SK-N-SH (cell line): ENCODE measurements at regions not wholly inside any gene's neighbourhood (a gene's known extent, or its start where the extent isn't known, plus 50 kb on each side); places are given as distances from the start of the nearest gene placed in this dataset.

ENCODE experiments used
- CTCF ChIA-PET: fragments of 300-600, 350-600 bp; formaldehyde crosslinking; extraction: SDS; loops from one replicate; lab custom pipeline; 2021; lab: Yijun Ruan, JAX
- POLR2A ChIA-PET: fragments of 350-600 bp; sonication (Branson Sonifier 250); formaldehyde crosslinking; extraction: SDS; loops from one replicate; lab custom pipeline; 2020; ENCODE audit warnings: antibody characterized with exemption, inconsistent platforms; lab: Yijun Ruan, JAX
- DNase-seq: peaks from one replicate; pipeline ENCODE4 v3.0.0; 2012
- H2AFZ ChIP-seq: fragments of 200-600 bp; sonication (generic); 2 replicates; pipeline ENCODE4 v1.8.1; 2016; ENCODE audit warnings: antibody characterized with exemption, mild to moderate bottlenecking, low read depth
- H3F3A ChIP-seq: fragments of 200-600 bp; sonication (generic); replicated peaks from 2 replicates; pipeline ENCODE3; 2016; ENCODE audit warnings: antibody characterized with exemption, mild to moderate bottlenecking; ENCODE audit not compliant: insufficient read depth
- H3K27ac ChIP-seq, 2 experiments: fragments of 200-500 bp in 1 of 2; fragments of 200-600 bp in 1 of 2; sonication (Bioruptor generic) in 1 of 2; sonication (generic), shearing (Covaris generic) in 1 of 2; 2 replicates each; pipeline versions ENCODE4 v1.5.1 to v1.6.1; 2014 to 2016; ENCODE audit warnings: low read depth in 2 of 2, inconsistent platforms in 1 of 2, low read length in 1 of 2, mild to moderate bottlenecking in 1 of 2, mixed read lengths in 1 of 2
- H3K27me3 ChIP-seq: fragments of 200-600 bp; sonication (generic), shearing (Covaris generic); 2 replicates; pipeline ENCODE4 v1.6.1; 2016; ENCODE audit warnings: mixed run types; ENCODE audit not compliant: insufficient read depth
- H3K36me3 ChIP-seq, 2 experiments: fragments of 200-500 bp in 1 of 2; fragments of 200-600 bp in 1 of 2; sonication (Bioruptor generic) in 1 of 2; sonication (generic) in 1 of 2; replicated peaks in 1 of 2; 2 replicates each; pipeline versions ENCODE3 to v1.5.1; 2014 to 2016; ENCODE audit warnings: low read length in 1 of 2, mild to moderate bottlenecking in 1 of 2; ENCODE audit not compliant: insufficient read depth in 2 of 2, control insufficient read depth in 1 of 2
- H3K4me1 ChIP-seq, 2 experiments: fragments of 200-500 bp in 1 of 2; fragments of 200-600 bp in 1 of 2; sonication (Bioruptor generic) in 1 of 2; sonication (generic), shearing (Covaris generic) in 1 of 2; 2 replicates each; pipeline versions ENCODE4 v1.5.1 to v1.6.1; 2014 to 2016; ENCODE audit warnings: low read depth in 1 of 2, low read length in 1 of 2, mixed run types in 1 of 2; ENCODE audit not compliant: insufficient read depth in 2 of 2, control insufficient read depth in 1 of 2
- H3K4me2 ChIP-seq: fragments of 200-600 bp; sonication (generic), shearing (Covaris generic); 2 replicates; pipeline ENCODE4 v1.6.1; 2017; ENCODE audit warnings: mixed run types
- H3K4me3 ChIP-seq, 2 experiments: fragments of 200-500 bp in 1 of 2; fragments of 200-600 bp in 1 of 2; sonication (Bioruptor generic) in 1 of 2; sonication (generic), shearing (Covaris generic) in 1 of 2; 2 replicates each; pipeline versions ENCODE4 v1.5.1 to v1.8.1; 2014 to 2016; ENCODE audit warnings: low read depth in 2 of 2, inconsistent platforms in 1 of 2, low read length in 1 of 2, mild to moderate bottlenecking in 1 of 2, mixed read lengths in 1 of 2, moderate library complexity in 1 of 2
- H3K79me2 ChIP-seq: fragments of 200-600 bp; sonication (generic); 2 replicates; pipeline ENCODE4 v1.8.1; 2017; ENCODE audit warnings: mild to moderate bottlenecking; ENCODE audit not compliant: insufficient read depth
- H3K9ac ChIP-seq: fragments of 200-600 bp; sonication (generic); 2 replicates; pipeline ENCODE4 v1.6.1; 2017; ENCODE audit warnings: mixed run types
- H3K9me2 ChIP-seq: fragments of 200-600 bp; sonication (generic); 2 replicates; pipeline ENCODE4 v1.6.1; 2017; ENCODE audit warnings: mixed run types
- H3K9me3 ChIP-seq: fragments of 200-600 bp; sonication (generic); 2 replicates; pipeline ENCODE4 v1.6.1; 2017; ENCODE audit warnings: mixed run types, mild to moderate bottlenecking, moderate library complexity
- H4K20me1 ChIP-seq: fragments of 200-600 bp; sonication (generic); 2 replicates; pipeline ENCODE4 v1.6.1; 2017; ENCODE audit warnings: mild to moderate bottlenecking, mixed run types; ENCODE audit not compliant: insufficient read depth
- CHD2 ChIP-seq: fragments of 150-350 bp; IDR thresholded peaks from 2 replicates; pipeline ENCODE4 v1.6.1; 2018; ENCODE audit warnings: low read length; ENCODE audit not compliant: partially characterized antibody
- ELF1 ChIP-seq: IDR thresholded peaks from 2 replicates; pipeline ENCODE4 v1.4.0; 2012
- FOSL2 ChIP-seq: IDR thresholded peaks from 2 replicates; pipeline ENCODE4 v1.4.0; 2012; ENCODE audit warnings: low read depth, mild to moderate bottlenecking, moderate library complexity, borderline replicate concordance
- FOXM1 ChIP-seq: IDR thresholded peaks from 2 replicates; pipeline ENCODE4 v1.4.0; 2012; ENCODE audit warnings: low read depth, mild to moderate bottlenecking
- JUND ChIP-seq: IDR thresholded peaks from 2 replicates; pipeline ENCODE4 v1.4.0; 2012
- MEF2A ChIP-seq: IDR thresholded peaks from 2 replicates; pipeline ENCODE4 v1.4.0; 2012; ENCODE audit warnings: low read depth, borderline replicate concordance
- NRF1 ChIP-seq: IDR thresholded peaks from 2 replicates; pipeline ENCODE4 v1.6.1; 2012; ENCODE audit warnings: low read depth, mild to moderate bottlenecking, low read length
- POLR2AphosphoS5 ChIP-seq: IDR thresholded peaks from 2 replicates; pipeline ENCODE4 v1.6.1; 2012; ENCODE audit warnings: low read depth, low read length
- RXRA ChIP-seq: IDR thresholded peaks from 2 replicates; pipeline ENCODE4 v1.4.0; 2012; ENCODE audit warnings: low read depth, mild to moderate bottlenecking, borderline replicate concordance
- SIN3A ChIP-seq: IDR thresholded peaks from 2 replicates; pipeline ENCODE4 v1.6.1; 2012; ENCODE audit warnings: low read depth, mild to moderate bottlenecking, low read length, moderate library complexity, borderline replicate concordance
- SMC3 ChIP-seq: IDR thresholded peaks from 2 replicates; pipeline ENCODE4 v1.6.1; 2012; ENCODE audit warnings: low read depth, low read length, improper control_type of control experiment
- TCF12 ChIP-seq: IDR thresholded peaks from 2 replicates; pipeline ENCODE4 v1.4.0; 2012
- TEAD4 ChIP-seq: IDR thresholded peaks from 2 replicates; pipeline ENCODE4 v1.4.0; 2012; ENCODE audit warnings: mild to moderate bottlenecking, borderline replicate concordance; ENCODE audit not compliant: insufficient read depth
- YY1 ChIP-seq: IDR thresholded peaks from 2 replicates; pipeline ENCODE4 v1.4.0; 2012; ENCODE audit warnings: low read depth, mild to moderate bottlenecking
- WGBS: methylation state at CpG from one replicate; pipeline ENCODE4 v1.1.6; 2017; ENCODE audit warnings: low lambda C conversion rate; 5-methylcytosine and 5-hydroxymethylcytosine counted together
- TF ChIP-seq, protein P1 (sequence below): IDR thresholded peaks from 2 replicates; pipeline ENCODE4 v1.4.0; 2012; ENCODE audit warnings: low read depth, borderline replicate concordance
- TF ChIP-seq, protein P2 (sequence below): IDR thresholded peaks from 2 replicates; pipeline ENCODE4 v1.4.0; 2012; ENCODE audit warnings: low read depth
- TF ChIP-seq, protein P3 (sequence below): IDR thresholded peaks from 2 replicates; pipeline ENCODE4 v1.6.1; 2012; ENCODE audit warnings: mild to moderate bottlenecking, low read depth, low read length, moderate library complexity

DNA sequence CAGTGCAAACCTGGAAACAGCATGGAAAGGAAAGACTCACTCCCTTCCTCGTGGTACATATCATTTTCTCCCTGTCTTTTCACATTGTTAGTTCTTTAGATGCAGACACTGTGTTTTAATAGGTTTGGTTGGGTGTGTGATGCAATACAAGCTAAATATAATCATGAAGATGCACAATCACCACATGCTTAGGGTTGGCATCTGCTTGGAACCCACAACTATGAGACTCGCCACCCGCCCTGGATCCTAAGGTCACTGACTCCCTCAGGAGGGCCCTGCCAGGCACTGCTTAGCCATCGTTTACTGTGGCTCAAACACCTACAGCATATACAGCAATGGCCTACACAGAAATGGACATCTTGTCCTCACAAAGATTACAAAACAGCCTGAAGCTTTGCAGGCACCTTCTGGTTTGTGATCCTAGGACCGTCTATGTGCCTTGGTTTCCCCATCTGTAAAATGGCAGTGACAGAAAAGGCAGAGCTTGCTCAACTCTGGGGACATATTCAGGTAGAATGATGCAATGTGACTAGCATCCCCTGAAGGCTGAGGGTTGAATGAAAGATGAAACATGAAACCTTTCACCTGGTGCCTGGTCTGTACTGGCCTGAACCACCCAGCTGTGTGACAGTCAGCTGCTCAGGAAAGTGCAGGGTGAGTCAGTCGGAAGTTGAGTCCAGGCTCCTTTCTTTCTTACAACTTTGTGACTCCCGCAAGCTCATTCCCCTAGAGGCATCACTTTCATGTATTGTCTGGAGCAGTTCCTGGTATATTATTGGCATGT, 123.6 kb upstream of the PFN2 start:
- Histone ChIP-seq H3K4me1 (peaks cover 5 to 6% of the 10 kb centered on the region in 2 experiments; a peak in 2 of 4 replicates), H3K4me2 (no peak overlapping the region)
- no peak for DNase-seq

DNA sequence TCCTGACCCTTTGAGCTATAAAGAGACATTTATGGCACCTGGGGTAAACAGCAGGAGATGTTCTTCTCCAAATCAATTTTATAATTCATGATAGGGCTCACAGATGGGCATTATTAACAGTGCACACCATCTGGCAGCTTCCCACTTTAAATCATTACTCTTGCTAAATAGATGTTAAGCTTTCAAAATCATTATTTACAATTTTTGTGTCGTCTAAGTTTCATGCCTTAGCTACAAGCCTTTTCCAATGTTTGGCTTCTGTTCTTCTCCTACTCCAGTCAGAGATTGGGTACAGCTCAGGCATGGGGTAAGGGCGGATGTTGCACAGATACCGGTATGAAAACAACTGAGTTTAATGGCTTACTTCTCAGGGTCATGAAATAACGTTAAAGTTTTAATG, 120.9 kb upstream of the PFN2 start:
- ChIA-PET CTCF (no interaction called here), POLR2A (no interaction called here)
- H3K36me3 ChIP-seq, result no peaks in the 10 kb centered on the region
- H4K20me1 ChIP-seq, result no peaks in the 10 kb centered on the region
- H2AFZ ChIP-seq, result no peak overlapping the region
- peak overlapping the region in 1 of 2 experiments; percentile 39; a peak in 1 of 4 replicates for H3K27ac ChIP-seq
- H3K27me3 ChIP-seq, result no peaks in the 10 kb centered on the region
- no peak overlapping the region for H3K4me2 ChIP-seq
- TF ChIP-seq NRF1, result no peak
- no peak for TF ChIP-seq YY1
- no peak for TF ChIP-seq SMC3
- TF ChIP-seq RXRA, result no peak
- TF ChIP-seq JUND, result no peak
- TF ChIP-seq POLR2AphosphoS5, result no peak
- TF ChIP-seq SIN3A, result no peak
- TF ChIP-seq, protein P1, sequence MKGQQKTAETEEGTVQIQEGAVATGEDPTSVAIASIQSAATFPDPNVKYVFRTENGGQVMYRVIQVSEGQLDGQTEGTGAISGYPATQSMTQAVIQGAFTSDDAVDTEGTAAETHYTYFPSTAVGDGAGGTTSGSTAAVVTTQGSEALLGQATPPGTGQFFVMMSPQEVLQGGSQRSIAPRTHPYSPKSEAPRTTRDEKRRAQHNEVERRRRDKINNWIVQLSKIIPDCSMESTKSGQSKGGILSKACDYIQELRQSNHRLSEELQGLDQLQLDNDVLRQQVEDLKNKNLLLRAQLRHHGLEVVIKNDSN, result no peak
- H3K4me3 ChIP-seq, result no peak overlapping the region
- H3K4me1 ChIP-seq, result peaks cover 0 to 5% of the 10 kb centered on the region in 2 experiments; a peak in 1 of 4 replicates
- H3F3A ChIP-seq, result no peaks in the 10 kb centered on the region
- no peak for DNase-seq
- no peaks in the 10 kb centered on the region for H3K9me2 ChIP-seq
- H3K79me2 ChIP-seq, result no peaks in the 10 kb centered on the region
- WGBS, result 61% methylated on average over 4 of the region's 4 CpGs
- no peaks in the 10 kb centered on the region for H3K9me3 ChIP-seq
- no peak overlapping the region for H3K9ac ChIP-seq

More for the DNA sequence above, 123.6 kb upstream of the PFN2 start:
- Histone ChIP-seq H3K9me2 (no peaks in the 10 kb centered on the region), H3K9me3 (no peaks in the 10 kb centered on the region), H4K20me1 (no peaks in the 10 kb centered on the region), H3K36me3 (no peaks in the 10 kb centered on the region), H2AFZ (0 out of 2 replicates have a peak overlapping the region, but pooled peaks have one; percentile 40), H3F3A (peaks cover 3% of the 10 kb centered on the region)
- CTCF ChIA-PET, result interaction anchor here (1.0 to 1.6 kb wide), 2 partner anchors 22 to 54 kb away, joined by 3 read pairs; no protein-coding TSS in a partner anchor
- TF ChIP-seq TEAD4 (no peak), FOSL2 (peak; percentile 11; the same call in 1 of the 2 replicates), TCF12 (peak; percentile 40; the same call in 1 of the 2 replicates)
- TF ChIP-seq, all 33 proteins: peak for 2
- H3K4me3 ChIP-seq, result no peak overlapping the region
- POLR2A ChIA-PET, result no interaction called here
- H3K27me3 ChIP-seq, result no peaks in the 10 kb centered on the region
- WGBS, result 85% methylated on average over 7 of the region's 7 CpGs
- no peaks in the 10 kb centered on the region for H3K79me2 ChIP-seq
- H3K9ac ChIP-seq, result no peak overlapping the region
- no peak overlapping the region for H3K27ac ChIP-seq

DNA sequence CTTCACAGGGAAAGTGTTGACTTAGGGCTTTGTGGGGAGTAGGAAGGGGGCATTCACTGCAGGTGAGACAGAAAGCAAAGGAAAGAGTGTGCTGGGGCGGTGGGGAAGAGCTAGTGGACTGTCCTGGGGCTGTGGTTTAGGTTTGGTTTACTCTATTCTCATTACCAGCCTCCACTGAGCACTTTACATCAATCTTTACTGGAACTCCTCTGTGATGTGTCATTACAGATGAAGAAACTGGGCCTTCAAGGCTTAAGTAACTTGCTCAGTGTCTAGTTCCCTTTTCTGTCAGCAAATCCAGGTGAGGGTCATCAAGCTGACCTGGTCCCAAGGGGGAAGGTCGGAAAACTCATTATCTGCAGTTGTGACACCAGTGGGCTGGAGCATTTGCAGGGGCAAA, 120.2 kb upstream of the PFN2 start:
- Histone ChIP-seq H3K9ac (no peak overlapping the region), H3K79me2 (no peaks in the 10 kb centered on the region), H3K9me2 (no peaks in the 10 kb centered on the region), H3K36me3 (no peaks in the 10 kb centered on the region), H3K9me3 (no peaks in the 10 kb centered on the region), H3K27ac (peak overlapping the region; percentile 31 to 40; a peak in 2 of 4 replicates), H3F3A (no peaks in the 10 kb centered on the region), H2AFZ (no peak overlapping the region), H3K4me2 (no peak overlapping the region), H4K20me1 (no peaks in the 10 kb centered on the region), H3K27me3 (no peaks in the 10 kb centered on the region), H3K4me3 (no peak overlapping the region), H3K4me1 (peaks cover 0 to 5% of the 10 kb centered on the region in 2 experiments; a peak in 1 of 4 replicates)
- no peak for DNase-seq
- ChIA-PET POLR2A (no interaction called here), CTCF (no interaction called here)
- WGBS, result 40% methylated on average over 1 of the region's 2 CpGs
- TF ChIP-seq, protein P2, sequence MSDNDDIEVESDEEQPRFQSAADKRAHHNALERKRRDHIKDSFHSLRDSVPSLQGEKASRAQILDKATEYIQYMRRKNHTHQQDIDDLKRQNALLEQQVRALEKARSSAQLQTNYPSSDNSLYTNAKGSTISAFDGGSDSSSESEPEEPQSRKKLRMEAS, result no peak
- TF ChIP-seq TCF12 (no peak), MEF2A (no peak), RXRA (no peak), CHD2 (no peak), FOXM1 (no peak), SMC3 (no peak), ELF1 (no peak), TEAD4 (no peak)
- TF ChIP-seq, protein P3, sequence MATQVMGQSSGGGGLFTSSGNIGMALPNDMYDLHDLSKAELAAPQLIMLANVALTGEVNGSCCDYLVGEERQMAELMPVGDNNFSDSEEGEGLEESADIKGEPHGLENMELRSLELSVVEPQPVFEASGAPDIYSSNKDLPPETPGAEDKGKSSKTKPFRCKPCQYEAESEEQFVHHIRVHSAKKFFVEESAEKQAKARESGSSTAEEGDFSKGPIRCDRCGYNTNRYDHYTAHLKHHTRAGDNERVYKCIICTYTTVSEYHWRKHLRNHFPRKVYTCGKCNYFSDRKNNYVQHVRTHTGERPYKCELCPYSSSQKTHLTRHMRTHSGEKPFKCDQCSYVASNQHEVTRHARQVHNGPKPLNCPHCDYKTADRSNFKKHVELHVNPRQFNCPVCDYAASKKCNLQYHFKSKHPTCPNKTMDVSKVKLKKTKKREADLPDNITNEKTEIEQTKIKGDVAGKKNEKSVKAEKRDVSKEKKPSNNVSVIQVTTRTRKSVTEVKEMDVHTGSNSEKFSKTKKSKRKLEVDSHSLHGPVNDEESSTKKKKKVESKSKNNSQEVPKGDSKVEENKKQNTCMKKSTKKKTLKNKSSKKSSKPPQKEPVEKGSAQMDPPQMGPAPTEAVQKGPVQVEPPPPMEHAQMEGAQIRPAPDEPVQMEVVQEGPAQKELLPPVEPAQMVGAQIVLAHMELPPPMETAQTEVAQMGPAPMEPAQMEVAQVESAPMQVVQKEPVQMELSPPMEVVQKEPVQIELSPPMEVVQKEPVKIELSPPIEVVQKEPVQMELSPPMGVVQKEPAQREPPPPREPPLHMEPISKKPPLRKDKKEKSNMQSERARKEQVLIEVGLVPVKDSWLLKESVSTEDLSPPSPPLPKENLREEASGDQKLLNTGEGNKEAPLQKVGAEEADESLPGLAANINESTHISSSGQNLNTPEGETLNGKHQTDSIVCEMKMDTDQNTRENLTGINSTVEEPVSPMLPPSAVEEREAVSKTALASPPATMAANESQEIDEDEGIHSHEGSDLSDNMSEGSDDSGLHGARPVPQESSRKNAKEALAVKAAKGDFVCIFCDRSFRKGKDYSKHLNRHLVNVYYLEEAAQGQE, result no peak
